ENCODE measurements at regions not wholly inside any gene's neighbourhood (a gene's known extent, or its start where the extent isn't known, plus 50 kb on each side); places are given as distances from the start of the nearest gene placed in this dataset.

- no peak for DNase-seq (ENCODE audit: low read depth, low spot score)
Measured at GRCh38 chr1:208298593-208299269, 54.5 kb upstream of the PLXNA2 start.

GRCh38 chr1:208300084-208300770 lies 56.0 kb upstream of the PLXNA2 start:
- DNase-seq (ENCODE audit: low read depth, low spot score): no peak

GRCh38 chr1:208302699-208303238 lies 58.6 kb upstream of the PLXNA2 start:
- no peak for DNase-seq (ENCODE audit: low read depth, low spot score)

DNA sequence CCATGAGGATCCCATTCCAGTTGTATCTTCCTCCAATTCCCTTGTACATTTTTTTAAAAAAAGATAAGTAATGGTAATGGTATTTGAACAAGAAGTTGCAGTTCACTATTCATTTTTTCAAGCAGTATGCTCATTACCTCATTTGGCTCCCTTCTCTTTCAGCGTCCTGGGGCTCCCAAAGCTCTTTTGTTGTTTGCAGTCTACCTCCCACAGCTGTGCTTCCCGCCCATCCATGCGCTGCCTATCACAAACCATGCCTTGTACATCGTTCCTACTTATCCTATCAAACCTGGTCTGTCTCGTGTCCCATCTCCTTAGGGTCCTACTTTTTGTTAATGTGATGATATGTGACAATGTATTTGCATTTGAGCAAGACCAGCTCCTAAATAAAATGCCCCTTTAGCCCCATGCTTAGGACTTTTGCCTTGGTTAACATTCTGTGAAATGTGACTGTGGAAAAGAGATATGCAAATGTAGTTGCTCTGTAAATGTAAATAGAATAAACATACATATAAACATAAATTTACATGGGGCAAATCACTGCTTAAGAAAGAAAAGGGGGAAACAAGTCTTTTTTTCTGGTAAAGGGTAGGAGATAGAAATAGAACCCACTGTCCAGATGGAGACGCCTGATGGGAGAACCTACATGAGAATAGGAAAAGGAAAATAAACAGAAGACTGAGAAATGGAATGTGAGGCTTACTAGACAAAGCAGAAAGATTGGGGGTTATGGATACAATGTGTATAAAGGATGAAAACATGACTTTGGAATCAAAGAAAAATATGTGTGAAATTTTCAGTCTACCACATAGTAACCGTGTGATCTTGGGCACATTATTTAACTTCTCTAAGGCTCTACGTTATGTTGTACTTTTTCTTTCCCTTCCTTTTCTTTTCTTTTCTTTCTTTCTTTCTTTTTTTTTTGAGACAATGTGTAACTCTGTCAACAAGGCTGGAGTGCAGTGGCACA lies 59.8 kb upstream of the PLXNA2 start:
- DNase-seq (ENCODE audit: low read depth, low spot score): no peak

- no peak for DNase-seq (ENCODE audit: low read depth, low spot score)
Measured at GRCh38 chr1:208308221-208308620, 64.0 kb upstream of the PLXNA2 start.

DNA sequence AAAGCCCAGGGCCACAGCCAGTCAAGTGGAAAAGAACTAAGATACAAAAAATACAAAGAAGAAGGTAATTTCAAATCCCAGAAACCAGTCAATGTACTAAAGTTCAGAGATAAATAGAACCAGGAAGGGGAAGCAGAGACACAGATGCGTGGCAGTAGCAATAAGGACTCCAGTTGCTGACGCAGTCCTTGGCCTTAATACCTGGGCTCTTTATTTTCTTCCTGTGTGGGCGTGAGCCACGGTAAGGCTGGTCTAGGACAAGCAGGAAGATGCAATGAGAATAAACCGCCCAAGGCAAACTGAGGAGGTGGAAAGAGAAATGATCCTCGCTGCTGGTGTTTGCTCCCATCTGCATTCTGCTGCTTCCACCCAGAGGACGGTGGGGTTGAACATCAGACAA lies 65.6 kb upstream of the PLXNA2 start:
- no peak for DNase-seq (ENCODE audit: low read depth, low spot score)

DNA sequence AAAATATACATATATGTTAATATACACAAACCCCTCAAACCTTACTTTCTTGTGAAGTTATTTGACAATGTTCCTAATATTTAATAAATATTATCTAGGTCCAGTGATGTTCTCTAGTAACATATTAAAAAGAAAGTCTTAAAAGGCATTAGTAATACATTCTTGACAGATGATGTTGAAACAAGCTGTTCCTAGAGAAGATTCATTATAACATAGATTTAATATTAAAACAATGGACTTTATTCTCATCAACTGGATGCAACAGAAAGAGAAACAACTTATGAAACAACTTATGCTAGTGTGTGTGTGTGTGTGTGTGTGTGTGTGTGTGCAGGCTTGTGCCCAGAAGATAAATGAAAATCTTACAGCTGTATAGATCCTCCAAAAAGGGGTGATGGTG lies 68.5 kb upstream of the PLXNA2 start:
- no peak for DNase-seq (ENCODE audit: low read depth, low spot score)

GRCh38 chr1:208314431-208314830 lies 70.2 kb upstream of the PLXNA2 start:
- no peak for DNase-seq (ENCODE audit: low read depth, low spot score)

DNA sequence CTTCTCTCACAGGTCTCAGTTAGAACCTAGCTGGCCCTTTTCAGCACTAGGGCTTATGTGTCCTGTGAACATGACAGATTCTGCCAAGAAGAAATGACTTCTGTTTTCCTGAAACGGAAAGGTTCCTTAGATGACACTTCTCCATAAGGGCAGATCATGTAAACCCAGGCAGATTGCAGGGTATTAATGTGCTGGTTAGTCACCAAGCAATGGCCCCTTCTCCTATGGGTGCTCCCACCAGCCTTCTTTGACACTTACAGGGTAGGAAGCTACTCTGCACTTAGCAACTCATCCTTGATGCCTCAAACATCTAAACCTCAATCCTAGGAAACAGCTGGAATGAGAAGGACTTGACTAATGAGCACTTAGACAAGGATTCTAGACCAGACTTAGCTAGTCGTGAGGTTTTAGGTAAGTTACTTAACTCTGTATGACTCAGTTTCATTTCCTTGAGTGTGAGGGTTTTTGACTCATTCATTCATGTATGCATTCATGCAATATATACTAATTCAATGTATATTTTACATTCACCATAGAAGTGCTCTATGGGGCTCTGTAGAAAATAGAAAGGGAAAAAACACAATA lies 74.1 kb upstream of the PLXNA2 start:
- DNase-seq (ENCODE audit: low read depth, low spot score): no peak

DNA sequence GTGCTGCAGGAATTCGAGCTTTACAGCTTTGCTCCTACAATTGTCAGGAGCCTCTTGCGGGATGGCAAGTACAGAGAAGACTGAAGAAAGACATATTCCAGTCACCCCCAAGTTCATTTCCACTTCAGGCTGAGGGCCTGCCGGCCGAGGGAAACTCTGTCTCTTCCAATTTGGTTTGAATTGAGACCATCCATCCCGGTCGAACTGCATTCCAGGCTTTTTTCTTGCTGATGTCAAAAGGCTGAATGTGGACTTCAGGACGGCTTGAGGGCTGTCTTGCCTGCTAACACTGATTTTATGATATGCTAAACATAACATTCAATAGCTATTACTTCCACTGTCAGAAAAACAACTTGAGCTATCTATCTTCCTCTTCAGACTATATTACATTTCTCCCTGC lies 79.8 kb upstream of the PLXNA2 start:
- no peak for DNase-seq (ENCODE audit: low read depth, low spot score)

- no peak for DNase-seq (ENCODE audit: low read depth, low spot score)
Measured at GRCh38 chr1:208326033-208326432, 81.8 kb upstream of the PLXNA2 start.

DNA sequence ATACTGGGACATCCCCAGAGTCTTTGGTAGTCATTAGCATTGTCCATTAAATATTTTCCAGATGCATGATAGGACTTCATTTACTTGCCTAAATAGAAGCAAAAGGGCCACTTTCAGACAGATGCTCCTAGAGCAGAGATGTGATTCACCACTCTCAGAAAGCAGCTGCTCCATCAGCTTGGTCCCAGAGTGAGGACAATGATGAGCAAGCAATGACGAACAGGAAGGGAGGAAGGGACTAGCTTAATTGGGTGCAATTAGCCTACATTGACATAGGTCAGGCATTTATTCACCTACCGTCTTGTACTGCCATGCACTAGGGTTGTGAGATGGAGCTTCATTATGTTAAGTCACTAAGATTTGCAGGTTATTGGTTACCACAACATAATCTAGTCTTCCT lies 85.1 kb upstream of the PLXNA2 start:
- no peak for DNase-seq (ENCODE audit: low read depth, low spot score)

DNA sequence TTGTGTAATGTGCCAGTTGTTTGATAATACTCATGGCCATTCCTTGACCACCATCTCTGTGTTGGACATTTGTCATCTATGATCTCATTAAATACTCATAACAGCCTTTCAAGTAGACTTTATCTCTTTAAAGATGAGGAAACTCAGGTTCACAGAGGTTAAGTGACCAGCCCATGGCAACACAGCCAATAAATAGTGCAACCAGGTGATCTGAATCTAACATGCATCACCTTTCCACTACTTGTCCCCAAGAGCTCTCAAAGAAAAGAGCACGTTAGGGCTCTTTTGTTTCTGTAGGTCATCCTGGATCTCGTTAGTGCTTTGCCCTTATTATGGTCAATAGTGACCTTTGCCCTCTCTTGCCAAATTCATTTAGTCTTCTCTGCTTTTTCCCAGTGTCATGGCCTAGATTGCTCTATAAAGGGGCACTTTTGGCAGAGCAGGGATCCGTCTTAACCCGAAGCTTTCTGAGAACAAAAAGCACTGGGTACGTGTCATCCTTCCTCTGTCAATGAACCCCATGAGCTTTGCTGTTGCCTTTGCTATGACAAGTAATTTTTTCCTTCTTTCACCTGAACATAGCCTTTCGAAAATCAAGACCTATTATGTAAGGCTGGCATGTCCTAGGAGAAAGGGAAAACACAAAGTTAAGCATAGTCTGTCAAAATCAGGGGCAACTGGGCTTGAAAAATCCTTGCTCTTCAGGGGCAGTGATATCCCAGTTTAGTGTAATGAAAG lies 88.0 kb upstream of the PLXNA2 start:
- DNase-seq (ENCODE audit: low read depth, low spot score): no peak

- DNase-seq (ENCODE audit: low read depth, low spot score): no peak
Measured at GRCh38 chr1:208332774-208333126, 88.6 kb upstream of the PLXNA2 start.

DNA sequence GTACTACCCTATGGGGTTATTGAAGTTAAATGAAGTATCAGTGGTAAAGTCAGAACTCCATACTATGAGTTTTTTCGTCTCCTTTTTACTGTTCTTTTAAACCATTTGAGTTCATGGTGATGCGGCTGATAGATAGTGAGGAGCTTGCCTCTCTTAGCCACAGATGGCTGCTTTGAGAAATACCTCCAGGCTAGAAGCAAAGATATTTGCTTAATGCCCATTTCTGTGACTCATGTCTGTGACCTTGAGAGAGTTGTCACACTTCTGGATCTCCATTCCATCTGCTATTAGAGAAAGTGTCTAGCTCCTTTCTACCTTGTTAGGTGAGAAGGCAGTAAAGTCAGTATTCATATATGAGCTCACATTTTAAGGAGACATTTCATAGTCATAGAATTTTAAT lies 89.5 kb upstream of the PLXNA2 start:
- no peak for DNase-seq (ENCODE audit: low read depth, low spot score)

GRCh38 chr1:208335371-208336136 lies 91.4 kb upstream of the PLXNA2 start:
- DNase-seq (ENCODE audit: low read depth, low spot score): no peak

DNA sequence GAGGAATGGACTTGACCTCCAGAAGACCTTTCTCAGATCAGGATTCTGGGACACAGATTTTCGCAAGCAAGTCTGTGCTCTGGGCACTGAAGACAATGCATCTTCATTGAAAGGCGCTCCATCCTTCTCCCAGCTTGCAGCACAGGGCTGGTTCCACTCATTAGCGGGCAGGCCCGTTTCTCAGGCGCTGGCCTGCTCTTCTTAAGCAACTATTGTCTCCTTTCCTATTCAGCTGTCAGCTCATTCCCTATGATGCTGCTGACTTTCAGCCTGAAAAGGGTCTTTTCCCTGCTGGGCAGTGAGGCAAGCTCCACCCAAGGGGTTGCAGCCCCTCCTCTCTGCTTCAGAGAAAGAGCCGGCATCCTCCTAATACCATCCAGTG lies 91.9 kb upstream of the PLXNA2 start:
- no peak for DNase-seq (ENCODE audit: low read depth, low spot score)

DNA sequence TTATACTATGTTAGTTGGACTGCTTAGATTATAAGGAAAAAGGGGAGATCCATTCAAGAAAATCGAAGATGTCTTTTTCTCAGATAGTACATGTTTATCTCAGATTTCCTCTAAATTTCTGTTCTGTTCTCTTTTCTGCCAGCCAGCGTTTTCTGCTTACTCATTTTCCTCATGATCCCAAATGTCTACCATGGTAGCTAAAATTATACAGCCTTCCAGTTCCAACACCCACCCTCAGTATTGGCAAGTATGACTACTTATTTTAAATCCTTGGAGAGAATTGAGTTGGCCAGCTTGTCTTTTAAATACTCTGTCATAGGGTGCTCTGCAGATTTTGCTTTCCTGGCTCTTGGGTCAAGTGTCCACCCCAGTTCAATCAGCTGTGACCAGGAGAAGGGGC lies 95.7 kb upstream of the PLXNA2 start:
- DNase-seq (ENCODE audit: low read depth, low spot score): no peak

DNA sequence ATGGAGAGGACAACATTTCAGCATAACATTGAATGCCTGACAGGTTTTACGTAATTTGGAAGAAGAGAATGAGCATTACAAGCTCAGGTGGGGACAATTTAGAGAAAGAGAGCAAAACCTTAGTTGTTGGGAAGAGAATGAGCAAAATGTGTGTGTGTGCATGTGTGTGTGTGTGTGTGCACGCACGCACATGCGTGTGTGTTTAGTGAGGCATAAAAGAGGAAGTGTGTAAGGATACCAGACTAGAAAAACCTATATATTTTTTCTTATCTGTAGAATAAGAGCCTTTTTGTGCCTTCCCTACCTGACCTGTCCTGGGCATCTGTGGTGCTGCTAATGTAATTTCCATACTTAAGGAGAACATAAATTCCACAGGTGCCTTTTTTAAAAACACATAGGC lies 99.0 kb upstream of the PLXNA2 start:
- no peak for DNase-seq (ENCODE audit: low read depth, low spot score)

DNA sequence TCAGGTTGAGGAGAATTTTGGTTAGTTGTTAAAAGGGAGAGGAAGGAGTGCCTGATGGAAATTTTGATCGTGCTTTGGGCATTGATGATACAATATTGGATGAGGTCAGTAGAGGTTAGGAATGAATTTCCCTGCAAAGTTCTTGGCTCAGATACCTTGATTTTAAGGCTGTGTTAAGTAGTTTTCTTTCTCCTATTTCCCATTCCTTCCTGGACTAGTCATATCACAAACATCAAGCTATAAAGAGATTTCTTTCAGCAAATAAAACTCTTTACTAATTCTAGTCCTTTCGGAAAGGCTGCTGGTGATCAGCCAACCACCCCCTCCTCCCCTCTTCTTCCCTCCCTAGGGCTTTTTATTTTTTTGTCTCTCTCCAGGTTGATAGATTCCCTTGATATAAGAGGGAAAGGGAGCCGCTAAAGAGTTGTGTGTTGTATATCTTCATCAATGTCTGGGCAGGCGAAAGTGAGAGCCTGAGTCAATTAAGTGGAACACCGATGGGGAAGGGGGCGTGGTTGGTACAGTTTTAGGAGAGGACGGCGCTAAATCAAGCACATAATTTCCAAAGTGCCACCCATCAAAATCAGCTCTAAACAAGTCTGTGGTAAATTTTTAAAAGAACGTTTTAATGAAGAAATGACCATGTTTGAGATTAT lies 100.1 kb upstream of the PLXNA2 start:
- no peak for DNase-seq (ENCODE audit: low read depth, low spot score)

Measured in pulmonary artery endothelial cell (primary cell).